ENCODE measurements at regions not wholly inside any gene's neighbourhood (a gene's known extent, or its start where the extent isn't known, plus 50 kb on each side); places are given as distances from the start of the nearest gene placed in this dataset.
"Not testable (repeated sequence)": the region's sequence is repeated elsewhere in the genome, so short reads cannot be mapped to it uniquely, and the experiment has no call there.

- no peaks in the 10 kb centered on the region for H4K20me1 ChIP-seq (ENCODE audit: insufficient read depth, low read depth, low read length)
- no peaks in the 10 kb centered on the region for H3K27me3 ChIP-seq (ENCODE audit: low read length)
- H3K27ac ChIP-seq (ENCODE audit: low read length): no peak overlapping the region
- H3K4me3 ChIP-seq (ENCODE audit: low read length): no peak overlapping the region
- no peak overlapping the region for H2AFZ ChIP-seq (ENCODE audit: low read length)
- DNase-seq: no peak
- H3K79me2 ChIP-seq (ENCODE audit: low read length): no peaks in the 10 kb centered on the region
- H3K4me1 ChIP-seq (ENCODE audit: low read length): no peaks in the 10 kb centered on the region
- no peaks in the 10 kb centered on the region for H3K9me2 ChIP-seq (replicated peaks; ENCODE audit: insufficient read depth, low read length)
- H3K4me2 ChIP-seq (ENCODE audit: low read depth, low read length, poor library complexity, severe bottlenecking): no peak overlapping the region
- H3K9ac ChIP-seq (ENCODE audit: low read length): no peak overlapping the region
- peaks cover 20% of the 10 kb centered on the region for H3K9me3 ChIP-seq (ENCODE audit: low read length)
- H3K36me3 ChIP-seq (ENCODE audit: insufficient read depth, low read length): no peaks in the 10 kb centered on the region
These were observed 439.5 kb downstream of the AMY1C start for GRCh38 chr1:104189207-104189606.

GRCh38 chr1:104190821-104191220, 441.1 kb downstream of the AMY1C start:
- Histone ChIP-seq H3K27me3 (ENCODE audit: low read length) (no peaks in the 10 kb centered on the region), H4K20me1 (ENCODE audit: insufficient read depth, low read depth, low read length) (no peaks in the 10 kb centered on the region), H3K4me2 (ENCODE audit: low read depth, low read length, poor library complexity, severe bottlenecking) (no peak overlapping the region), H2AFZ (ENCODE audit: low read length) (no peak overlapping the region), H3K9me3 (ENCODE audit: low read length) (peaks cover 32% of the 10 kb centered on the region), H3K79me2 (ENCODE audit: low read length) (no peaks in the 10 kb centered on the region), H3K4me1 (ENCODE audit: low read length) (no peaks in the 10 kb centered on the region), H3K9me2 (replicated peaks; ENCODE audit: insufficient read depth, low read length) (no peaks in the 10 kb centered on the region), H3K4me3 (ENCODE audit: low read length) (no peak overlapping the region), H3K36me3 (ENCODE audit: insufficient read depth, low read length) (no peaks in the 10 kb centered on the region), H3K27ac (ENCODE audit: low read length) (no peak overlapping the region), H3K9ac (ENCODE audit: low read length) (no peak overlapping the region)
- no peak for DNase-seq

GRCh38 chr1:104195395-104195794, 445.7 kb downstream of the AMY1C start:
- H3K27ac ChIP-seq (ENCODE audit: low read length): no peak overlapping the region
- H3K4me3 ChIP-seq (ENCODE audit: low read length): no peak overlapping the region
- H3K9ac ChIP-seq (ENCODE audit: low read length): no peak overlapping the region
- no peaks in the 10 kb centered on the region for H3K27me3 ChIP-seq (ENCODE audit: low read length)
- H3K9me2 ChIP-seq (replicated peaks; ENCODE audit: insufficient read depth, low read length): no peaks in the 10 kb centered on the region
- no peak overlapping the region for H2AFZ ChIP-seq (ENCODE audit: low read length)
- H3K4me1 ChIP-seq (ENCODE audit: low read length): no peaks in the 10 kb centered on the region
- no peak overlapping the region for H3K4me2 ChIP-seq (ENCODE audit: low read depth, low read length, poor library complexity, severe bottlenecking)
- peaks cover 20% of the 10 kb centered on the region for H3K9me3 ChIP-seq (ENCODE audit: low read length)
- H4K20me1 ChIP-seq (ENCODE audit: insufficient read depth, low read depth, low read length): no peaks in the 10 kb centered on the region
- no peaks in the 10 kb centered on the region for H3K79me2 ChIP-seq (ENCODE audit: low read length)
- no peaks in the 10 kb centered on the region for H3K36me3 ChIP-seq (ENCODE audit: insufficient read depth, low read length)
- DNase-seq: no peak

- Histone ChIP-seq H3K9ac (ENCODE audit: low read length) (no peak overlapping the region), H3K4me2 (ENCODE audit: low read depth, low read length, poor library complexity, severe bottlenecking) (no peak overlapping the region), H3K4me3 (ENCODE audit: low read length) (no peak overlapping the region), H3K9me2 (replicated peaks; ENCODE audit: insufficient read depth, low read length) (no peaks in the 10 kb centered on the region), H3K4me1 (ENCODE audit: low read length) (no peaks in the 10 kb centered on the region), H3K79me2 (ENCODE audit: low read length) (no peaks in the 10 kb centered on the region), H3K27me3 (ENCODE audit: low read length) (no peaks in the 10 kb centered on the region), H4K20me1 (ENCODE audit: insufficient read depth, low read depth, low read length) (no peaks in the 10 kb centered on the region), H3K9me3 (ENCODE audit: low read length) (peaks cover 23% of the 10 kb centered on the region), H2AFZ (ENCODE audit: low read length) (no peak overlapping the region), H3K36me3 (ENCODE audit: insufficient read depth, low read length) (no peaks in the 10 kb centered on the region), H3K27ac (ENCODE audit: low read length) (no peak overlapping the region)
- no peak for DNase-seq
These were observed 446.4 kb downstream of the AMY1C start for GRCh38 chr1:104196136-104196535.

- Histone ChIP-seq H3K27me3 (ENCODE audit: low read length) (no peaks in the 10 kb centered on the region), H3K9ac (ENCODE audit: low read length) (no peak overlapping the region), H3K4me2 (ENCODE audit: low read depth, low read length, poor library complexity, severe bottlenecking) (no peak overlapping the region), H3K79me2 (ENCODE audit: low read length) (no peaks in the 10 kb centered on the region), H3K27ac (ENCODE audit: low read length) (no peak overlapping the region), H3K36me3 (ENCODE audit: insufficient read depth, low read length) (no peaks in the 10 kb centered on the region), H3K9me3 (ENCODE audit: low read length) (peaks cover 23% of the 10 kb centered on the region), H3K4me1 (ENCODE audit: low read length) (no peaks in the 10 kb centered on the region), H2AFZ (ENCODE audit: low read length) (no peak overlapping the region), H3K4me3 (ENCODE audit: low read length) (no peak overlapping the region), H3K9me2 (replicated peaks; ENCODE audit: insufficient read depth, low read length) (no peaks in the 10 kb centered on the region), H4K20me1 (ENCODE audit: insufficient read depth, low read depth, low read length) (no peaks in the 10 kb centered on the region)
- DNase-seq: no peak
These were observed 447.8 kb downstream of the AMY1C start for GRCh38 chr1:104197516-104197915.

- no peaks in the 10 kb centered on the region for H4K20me1 ChIP-seq (ENCODE audit: insufficient read depth, low read depth, low read length)
- no peak for DNase-seq
These were observed 462.5 kb downstream of the AMY1C start for GRCh38 chr1:104212239-104212638.

GRCh38 chr1:104217395-104217986, 467.8 kb downstream of the AMY1C start:
- not testable (repeated sequence) for H3K36me3 ChIP-seq (ENCODE audit: insufficient read depth, low read length); H3K9me2 ChIP-seq (replicated peaks; ENCODE audit: insufficient read depth, low read length); H3K4me1 ChIP-seq (ENCODE audit: low read length); H3K9ac ChIP-seq (ENCODE audit: low read length); H3K27ac ChIP-seq (ENCODE audit: low read length); H3K79me2 ChIP-seq (ENCODE audit: low read length); H2AFZ ChIP-seq (ENCODE audit: low read length); H4K20me1 ChIP-seq (ENCODE audit: insufficient read depth, low read depth, low read length); H3K9me3 ChIP-seq (ENCODE audit: low read length); DNase-seq; H3K4me2 ChIP-seq (ENCODE audit: low read depth, low read length, poor library complexity, severe bottlenecking); H3K4me3 ChIP-seq (ENCODE audit: low read length); H3K27me3 ChIP-seq (ENCODE audit: low read length)

More at GRCh38 chr1:104212239-104212638, 462.5 kb downstream of the AMY1C start:
- no peak overlapping the region for H3K4me3 ChIP-seq (ENCODE audit: low read length)
- no peaks in the 10 kb centered on the region for H3K4me1 ChIP-seq (ENCODE audit: low read length)
- no peak overlapping the region for H3K9ac ChIP-seq (ENCODE audit: low read length)
- H3K4me2 ChIP-seq (ENCODE audit: low read depth, low read length, poor library complexity, severe bottlenecking): no peak overlapping the region
- no peak overlapping the region for H3K27ac ChIP-seq (ENCODE audit: low read length)
- H2AFZ ChIP-seq (ENCODE audit: low read length): no peak overlapping the region
- no peaks in the 10 kb centered on the region for H3K79me2 ChIP-seq (ENCODE audit: low read length)
- H3K9me2 ChIP-seq (replicated peaks; ENCODE audit: insufficient read depth, low read length): 0 out of 2 replicates have a peak, but pooled peaks cover 3% of the 10 kb centered on the region
- H3K36me3 ChIP-seq (ENCODE audit: insufficient read depth, low read length): no peaks in the 10 kb centered on the region
- H3K9me3 ChIP-seq (ENCODE audit: low read length): no peaks in the 10 kb centered on the region; the same call in 1 of the 2 replicates
- H3K27me3 ChIP-seq (ENCODE audit: low read length): no peaks in the 10 kb centered on the region

GRCh38 chr1:104229860-104230259, 480.2 kb downstream of the AMY1C start:
- H4K20me1 ChIP-seq (ENCODE audit: insufficient read depth, low read depth, low read length): no peaks in the 10 kb centered on the region
- no peak overlapping the region for H3K27ac ChIP-seq (ENCODE audit: low read length)
- no peaks in the 10 kb centered on the region for H3K27me3 ChIP-seq (ENCODE audit: low read length)
- no peak for DNase-seq
- no peak overlapping the region for H3K4me2 ChIP-seq (ENCODE audit: low read depth, low read length, poor library complexity, severe bottlenecking)
- no peak overlapping the region for H3K4me3 ChIP-seq (ENCODE audit: low read length)
- H3K79me2 ChIP-seq (ENCODE audit: low read length): no peaks in the 10 kb centered on the region
- no peaks in the 10 kb centered on the region for H3K36me3 ChIP-seq (ENCODE audit: insufficient read depth, low read length)
- H3K9me3 ChIP-seq (ENCODE audit: low read length): peaks cover 15% of the 10 kb centered on the region; the same call in 1 of the 2 replicates
- H3K9ac ChIP-seq (ENCODE audit: low read length): no peak overlapping the region
- H3K4me1 ChIP-seq (ENCODE audit: low read length): no peaks in the 10 kb centered on the region
- H3K9me2 ChIP-seq (replicated peaks; ENCODE audit: insufficient read depth, low read length): no peaks in the 10 kb centered on the region
- no peak overlapping the region for H2AFZ ChIP-seq (ENCODE audit: low read length)

All from Karpas-422 (cell line).